GM21515 (cell line): ENCODE measurements at regions not wholly inside any gene's neighbourhood (a gene's known extent, or its start where the extent isn't known, plus 50 kb on each side); places are given as distances from the start of the nearest gene placed in this dataset.
"Not testable (repeated sequence)": the region's sequence is repeated elsewhere in the genome, so short reads cannot be mapped to it uniquely, and the experiment has no call there.

Source experiments
- ATAC-seq: cut with Tn5 transposase; IDR thresholded peaks from one replicate; pipeline ENCODE4 v1.9.1; 2021; ENCODE audit not compliant: unreplicated experiment

- no peak for ATAC-seq
Measured at GRCh38 chr11:129631201-129631600, 184.4 kb upstream of the TMEM45B start.

GRCh38 chr11:129636926-129637325 lies 178.7 kb upstream of the TMEM45B start:
- ATAC-seq: no peak

GRCh38 chr11:129637473-129637872 lies 178.2 kb upstream of the TMEM45B start:
- ATAC-seq: no peak

- no peak for ATAC-seq
Measured at GRCh38 chr11:129637983-129638776, 177.5 kb upstream of the TMEM45B start.

- no peak for ATAC-seq
Measured at GRCh38 chr11:129639300-129639699, 176.3 kb upstream of the TMEM45B start.

- no peak for ATAC-seq
Measured at GRCh38 chr11:129640671-129641070, 175.0 kb upstream of the TMEM45B start.

GRCh38 chr11:129643031-129643721 lies 172.5 kb upstream of the TMEM45B start:
- no peak for ATAC-seq

GRCh38 chr11:129644326-129644725 lies 171.3 kb upstream of the TMEM45B start:
- ATAC-seq: no peak

GRCh38 chr11:129645943-129646342 lies 169.7 kb upstream of the TMEM45B start:
- no peak for ATAC-seq

GRCh38 chr11:129650044-129650443 lies 165.6 kb upstream of the TMEM45B start:
- ATAC-seq: not testable (repeated sequence)

- ATAC-seq: no peak
Measured at GRCh38 chr11:129652835-129653234, 162.8 kb upstream of the TMEM45B start.

GRCh38 chr11:129655247-129655832 lies 160.3 kb upstream of the TMEM45B start:
- no peak for ATAC-seq

- no peak for ATAC-seq
Measured at GRCh38 chr11:129657866-129658525, 157.7 kb upstream of the TMEM45B start.

GRCh38 chr11:129658526-129658867 lies 157.2 kb upstream of the TMEM45B start:
- ATAC-seq: no peak

- ATAC-seq: no peak
Measured at GRCh38 chr11:129680907-129681306, 134.7 kb upstream of the TMEM45B start.

- no peak for ATAC-seq
Measured at GRCh38 chr11:129681344-129682114, 134.1 kb upstream of the TMEM45B start.

- no peak for ATAC-seq
Measured at GRCh38 chr11:129686269-129686668, 129.4 kb upstream of the TMEM45B start.

- no peak for ATAC-seq
Measured at GRCh38 chr11:129691142-129691541, 124.5 kb upstream of the TMEM45B start.

- ATAC-seq: no peak
Measured at GRCh38 chr11:129694538-129694937, 121.1 kb upstream of the TMEM45B start.

GRCh38 chr11:129694966-129695365 lies 120.7 kb upstream of the TMEM45B start:
- no peak for ATAC-seq
